ENCODE measurements at regions not wholly inside any gene's neighbourhood (a gene's known extent, or its start where the extent isn't known, plus 50 kb on each side); places are given as distances from the start of the nearest gene placed in this dataset.
"Not testable (repeated sequence)": the region's sequence is repeated elsewhere in the genome, so short reads cannot be mapped to it uniquely, and the experiment has no call there.

DNA sequence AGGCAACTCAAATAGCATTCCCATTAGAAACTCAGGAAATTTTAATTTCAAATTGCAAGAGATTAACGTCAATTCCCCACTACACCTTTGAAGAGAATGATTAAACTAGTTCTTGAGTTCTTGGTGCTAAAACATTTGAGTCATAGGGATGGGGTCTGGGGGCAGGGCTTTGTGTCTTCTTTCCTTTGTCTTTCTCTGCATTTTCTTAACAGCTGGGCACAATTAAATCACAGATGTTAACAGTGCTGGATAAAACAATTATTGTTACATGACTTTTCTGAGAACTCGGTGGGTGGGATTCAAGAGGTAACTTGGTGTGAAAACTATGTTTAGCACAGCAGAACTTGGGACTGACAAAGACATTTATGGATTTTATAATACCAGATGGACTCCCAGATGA lies 351.9 kb upstream of the TNC start:
- Histone ChIP-seq H3K9me3 (ENCODE audit: control insufficient read depth in 4 of 4, low read length in 3 of 4) (peaks cover 0 to 3% (median 3%) of the 10 kb centered on the region in 4 donors), H3K9ac (ENCODE audit: low read depth in 1 of 2, low read length in 2 of 2) (no peak overlapping the region), H3K4me1 (ENCODE audit: control insufficient read depth in 4 of 4, insufficient read depth in 4 of 4, low read length in 3 of 4) (no peaks in the 10 kb centered on the region), H3K27me3 (ENCODE audit: control insufficient read depth in 4 of 4, insufficient read depth in 4 of 4, low read length in 3 of 4) (no peaks in the 10 kb centered on the region), H3K36me3 (ENCODE audit: control insufficient read depth in 4 of 4, insufficient read depth in 3 of 4, low read depth in 1 of 4, low read length in 3 of 4) (no peaks in the 10 kb centered on the region), H3K27ac (ENCODE audit: low read depth in 1 of 2, low read length in 2 of 2) (no peak overlapping the region), H3K4me3 (ENCODE audit: low read depth in 1 of 3, low read length in 3 of 3) (no peak overlapping the region)
- DNase-seq (ENCODE audit: low spot score) = no peak
- 75% methylated on average over 2 of the region's 2 CpGs for WGBS
- TF ChIP-seq HNF4A (conservative IDR thresholded peaks at IDR 0.05) (no peak), GABPA (IDR thresholded peaks at IDR 0.05 in 1 of 2, conservative IDR thresholded peaks at IDR 0.05 in 1 of 2) (no peak), TAF1 (conservative IDR thresholded peaks at IDR 0.05) (no peak), FOXA1 (IDR thresholded peaks at IDR 0.05) (no peak), EGR1 (IDR thresholded peaks at IDR 0.05; ENCODE audit: low read depth in 2 of 2) (no peak), RAD21 (IDR thresholded peaks at IDR 0.05) (no peak), SP1 (IDR thresholded peaks at IDR 0.05) (no peak), RXRA (IDR thresholded peaks at IDR 0.05) (no peak)
- TF ChIP-seq, protein P1, sequence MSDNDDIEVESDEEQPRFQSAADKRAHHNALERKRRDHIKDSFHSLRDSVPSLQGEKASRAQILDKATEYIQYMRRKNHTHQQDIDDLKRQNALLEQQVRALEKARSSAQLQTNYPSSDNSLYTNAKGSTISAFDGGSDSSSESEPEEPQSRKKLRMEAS (IDR thresholded peaks at IDR 0.05) = no peak
- TF ChIP-seq, protein P2, sequence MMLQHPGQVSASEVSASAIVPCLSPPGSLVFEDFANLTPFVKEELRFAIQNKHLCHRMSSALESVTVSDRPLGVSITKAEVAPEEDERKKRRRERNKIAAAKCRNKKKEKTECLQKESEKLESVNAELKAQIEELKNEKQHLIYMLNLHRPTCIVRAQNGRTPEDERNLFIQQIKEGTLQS (IDR thresholded peaks at IDR 0.05) = no peak
- TF ChIP-seq, protein P3, sequence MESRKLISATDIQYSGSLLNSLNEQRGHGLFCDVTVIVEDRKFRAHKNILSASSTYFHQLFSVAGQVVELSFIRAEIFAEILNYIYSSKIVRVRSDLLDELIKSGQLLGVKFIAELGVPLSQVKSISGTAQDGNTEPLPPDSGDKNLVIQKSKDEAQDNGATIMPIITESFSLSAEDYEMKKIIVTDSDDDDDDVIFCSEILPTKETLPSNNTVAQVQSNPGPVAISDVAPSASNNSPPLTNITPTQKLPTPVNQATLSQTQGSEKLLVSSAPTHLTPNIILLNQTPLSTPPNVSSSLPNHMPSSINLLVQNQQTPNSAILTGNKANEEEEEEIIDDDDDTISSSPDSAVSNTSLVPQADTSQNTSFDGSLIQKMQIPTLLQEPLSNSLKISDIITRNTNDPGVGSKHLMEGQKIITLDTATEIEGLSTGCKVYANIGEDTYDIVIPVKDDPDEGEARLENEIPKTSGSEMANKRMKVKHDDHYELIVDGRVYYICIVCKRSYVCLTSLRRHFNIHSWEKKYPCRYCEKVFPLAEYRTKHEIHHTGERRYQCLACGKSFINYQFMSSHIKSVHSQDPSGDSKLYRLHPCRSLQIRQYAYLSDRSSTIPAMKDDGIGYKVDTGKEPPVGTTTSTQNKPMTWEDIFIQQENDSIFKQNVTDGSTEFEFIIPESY (IDR thresholded peaks at IDR 0.05) = no peak
- TF ChIP-seq, protein P4, sequence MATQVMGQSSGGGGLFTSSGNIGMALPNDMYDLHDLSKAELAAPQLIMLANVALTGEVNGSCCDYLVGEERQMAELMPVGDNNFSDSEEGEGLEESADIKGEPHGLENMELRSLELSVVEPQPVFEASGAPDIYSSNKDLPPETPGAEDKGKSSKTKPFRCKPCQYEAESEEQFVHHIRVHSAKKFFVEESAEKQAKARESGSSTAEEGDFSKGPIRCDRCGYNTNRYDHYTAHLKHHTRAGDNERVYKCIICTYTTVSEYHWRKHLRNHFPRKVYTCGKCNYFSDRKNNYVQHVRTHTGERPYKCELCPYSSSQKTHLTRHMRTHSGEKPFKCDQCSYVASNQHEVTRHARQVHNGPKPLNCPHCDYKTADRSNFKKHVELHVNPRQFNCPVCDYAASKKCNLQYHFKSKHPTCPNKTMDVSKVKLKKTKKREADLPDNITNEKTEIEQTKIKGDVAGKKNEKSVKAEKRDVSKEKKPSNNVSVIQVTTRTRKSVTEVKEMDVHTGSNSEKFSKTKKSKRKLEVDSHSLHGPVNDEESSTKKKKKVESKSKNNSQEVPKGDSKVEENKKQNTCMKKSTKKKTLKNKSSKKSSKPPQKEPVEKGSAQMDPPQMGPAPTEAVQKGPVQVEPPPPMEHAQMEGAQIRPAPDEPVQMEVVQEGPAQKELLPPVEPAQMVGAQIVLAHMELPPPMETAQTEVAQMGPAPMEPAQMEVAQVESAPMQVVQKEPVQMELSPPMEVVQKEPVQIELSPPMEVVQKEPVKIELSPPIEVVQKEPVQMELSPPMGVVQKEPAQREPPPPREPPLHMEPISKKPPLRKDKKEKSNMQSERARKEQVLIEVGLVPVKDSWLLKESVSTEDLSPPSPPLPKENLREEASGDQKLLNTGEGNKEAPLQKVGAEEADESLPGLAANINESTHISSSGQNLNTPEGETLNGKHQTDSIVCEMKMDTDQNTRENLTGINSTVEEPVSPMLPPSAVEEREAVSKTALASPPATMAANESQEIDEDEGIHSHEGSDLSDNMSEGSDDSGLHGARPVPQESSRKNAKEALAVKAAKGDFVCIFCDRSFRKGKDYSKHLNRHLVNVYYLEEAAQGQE (IDR thresholded peaks at IDR 0.05) = no peak

DNA sequence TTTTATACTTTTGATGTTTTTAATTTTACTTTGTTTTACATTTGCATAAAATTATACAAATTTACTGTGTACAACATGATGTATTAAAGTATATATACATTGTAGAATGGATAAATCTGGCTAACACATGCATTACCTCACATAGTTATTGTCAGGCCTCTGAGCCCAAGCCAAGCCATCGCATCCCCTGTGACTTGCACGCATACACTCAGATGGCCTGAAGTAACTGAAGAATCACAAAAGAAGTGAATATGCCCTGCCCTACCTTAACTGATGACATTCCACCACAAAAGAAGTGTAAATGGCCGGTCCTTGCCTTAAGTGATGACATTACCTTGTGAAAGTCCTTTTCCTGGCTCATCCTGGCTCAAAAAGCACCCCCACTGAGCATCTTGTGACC lies 355.1 kb upstream of the TNC start:
- not testable (repeated sequence) for DNase-seq (ENCODE audit: low spot score); H3K27ac ChIP-seq (ENCODE audit: low read depth in 1 of 2, low read length in 2 of 2); H3K4me1 ChIP-seq (ENCODE audit: control insufficient read depth in 4 of 4, insufficient read depth in 4 of 4, low read length in 3 of 4); H3K4me3 ChIP-seq (ENCODE audit: low read depth in 1 of 3, low read length in 3 of 3); H3K36me3 ChIP-seq (ENCODE audit: control insufficient read depth in 4 of 4, insufficient read depth in 3 of 4, low read depth in 1 of 4, low read length in 3 of 4); H3K9ac ChIP-seq (ENCODE audit: low read depth in 1 of 2, low read length in 2 of 2); H3K9me3 ChIP-seq (ENCODE audit: control insufficient read depth in 4 of 4, low read length in 3 of 4); H3K27me3 ChIP-seq (ENCODE audit: control insufficient read depth in 4 of 4, insufficient read depth in 4 of 4, low read length in 3 of 4)
- 97% methylated on average over 2 of the region's 3 CpGs for WGBS

DNA sequence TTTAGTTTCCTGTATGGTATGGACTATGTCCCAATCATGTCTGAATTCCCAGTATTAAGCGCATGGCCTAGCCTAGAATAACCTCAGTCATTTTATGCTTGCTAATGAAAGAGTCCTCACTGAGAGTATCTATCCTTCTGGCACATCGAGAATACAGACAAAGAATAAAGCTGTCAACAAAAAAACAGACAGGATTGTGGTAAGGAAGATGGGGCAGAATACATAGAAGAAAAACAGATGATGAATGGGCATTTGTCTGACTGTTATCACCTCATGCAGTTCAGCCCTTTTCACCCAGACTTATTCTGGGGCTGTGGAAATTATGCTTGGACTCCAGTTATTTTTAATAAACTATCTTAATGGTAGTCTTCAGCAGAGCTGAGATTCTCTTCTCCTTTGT lies 363.8 kb upstream of the TNC start:
- 85% methylated on average over 2 of the region's 2 CpGs for WGBS
- no peak for DNase-seq (ENCODE audit: low spot score)
- Histone ChIP-seq H3K9me3 (ENCODE audit: control insufficient read depth in 4 of 4, low read length in 3 of 4) (no peaks in the 10 kb centered on the region), H3K9ac (ENCODE audit: low read depth in 1 of 2, low read length in 2 of 2) (no peak overlapping the region), H3K36me3 (ENCODE audit: control insufficient read depth in 4 of 4, insufficient read depth in 3 of 4, low read depth in 1 of 4, low read length in 3 of 4) (no peaks in the 10 kb centered on the region), H3K27ac (ENCODE audit: low read depth in 1 of 2, low read length in 2 of 2) (no peak overlapping the region), H3K4me3 (ENCODE audit: low read depth in 1 of 3, low read length in 3 of 3) (no peak overlapping the region), H3K4me1 (ENCODE audit: control insufficient read depth in 4 of 4, insufficient read depth in 4 of 4, low read length in 3 of 4) (no peaks in the 10 kb centered on the region), H3K27me3 (ENCODE audit: control insufficient read depth in 4 of 4, insufficient read depth in 4 of 4, low read length in 3 of 4) (no peaks in the 10 kb centered on the region)
- TF ChIP-seq NR2F2 (IDR thresholded peaks at IDR 0.05) (no peak), EGR1 (IDR thresholded peaks at IDR 0.05; ENCODE audit: low read depth in 2 of 2) (no peak), RXRA (IDR thresholded peaks at IDR 0.05) (no peak), FOXA1 (IDR thresholded peaks at IDR 0.05) (no peak), YY1 (IDR thresholded peaks at IDR 0.05) (no peak), HNF4A (conservative IDR thresholded peaks at IDR 0.05) (no peak), GABPA (IDR thresholded peaks at IDR 0.05 in 1 of 2, conservative IDR thresholded peaks at IDR 0.05 in 1 of 2) (no peak), FOXA2 (IDR thresholded peaks at IDR 0.05) (no peak), TAF1 (conservative IDR thresholded peaks at IDR 0.05) (no peak), JUND (IDR thresholded peaks at IDR 0.05) (no peak)
- TF ChIP-seq, protein P3 (IDR thresholded peaks at IDR 0.05) = no peak
- TF ChIP-seq, protein P5, sequence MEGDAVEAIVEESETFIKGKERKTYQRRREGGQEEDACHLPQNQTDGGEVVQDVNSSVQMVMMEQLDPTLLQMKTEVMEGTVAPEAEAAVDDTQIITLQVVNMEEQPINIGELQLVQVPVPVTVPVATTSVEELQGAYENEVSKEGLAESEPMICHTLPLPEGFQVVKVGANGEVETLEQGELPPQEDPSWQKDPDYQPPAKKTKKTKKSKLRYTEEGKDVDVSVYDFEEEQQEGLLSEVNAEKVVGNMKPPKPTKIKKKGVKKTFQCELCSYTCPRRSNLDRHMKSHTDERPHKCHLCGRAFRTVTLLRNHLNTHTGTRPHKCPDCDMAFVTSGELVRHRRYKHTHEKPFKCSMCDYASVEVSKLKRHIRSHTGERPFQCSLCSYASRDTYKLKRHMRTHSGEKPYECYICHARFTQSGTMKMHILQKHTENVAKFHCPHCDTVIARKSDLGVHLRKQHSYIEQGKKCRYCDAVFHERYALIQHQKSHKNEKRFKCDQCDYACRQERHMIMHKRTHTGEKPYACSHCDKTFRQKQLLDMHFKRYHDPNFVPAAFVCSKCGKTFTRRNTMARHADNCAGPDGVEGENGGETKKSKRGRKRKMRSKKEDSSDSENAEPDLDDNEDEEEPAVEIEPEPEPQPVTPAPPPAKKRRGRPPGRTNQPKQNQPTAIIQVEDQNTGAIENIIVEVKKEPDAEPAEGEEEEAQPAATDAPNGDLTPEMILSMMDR (IDR thresholded peaks at IDR 0.05; ENCODE audit: low read depth, low read length, missing input control) = no peak
- TF ChIP-seq, protein P1 (IDR thresholded peaks at IDR 0.05) = no peak
- TF ChIP-seq, protein P2 (IDR thresholded peaks at IDR 0.05) = no peak

Measured in liver (tissue), 8 donors.